ENCODE measurements at regions not wholly inside any gene's neighbourhood (a gene's known extent, or its start where the extent isn't known, plus 50 kb on each side); places are given as distances from the start of the nearest gene placed in this dataset.
"Not testable (repeated sequence)": the region's sequence is repeated elsewhere in the genome, so short reads cannot be mapped to it uniquely, and the experiment has no call there.

- no peak overlapping the region for H2BK20ac ChIP-seq (ENCODE audit: low read depth, low read length, poor library complexity, severe bottlenecking)
- WGBS (ENCODE audit: extremely low coverage, insufficient read length, low lambda C conversion rate), result no CpG with 5 or more reads among the region's 4 CpGs
- no peaks in the 10 kb centered on the region for H3K23me2 ChIP-seq (ENCODE audit: insufficient read length, low read depth, low read length, poor library complexity, severe bottlenecking)
- H2BK12ac ChIP-seq (ENCODE audit: insufficient read length, low read depth, low read length), result no peak overlapping the region
- no peaks in the 10 kb centered on the region for H3K9me3 ChIP-seq (ENCODE audit: control insufficient read depth, low read depth, low read length)
- TF ChIP-seq CTCF (conservative IDR thresholded peaks at IDR 0.05), result no peak
- no peak overlapping the region for H2BK5ac ChIP-seq (ENCODE audit: insufficient read length, low read length)
- no peak overlapping the region for H3K56ac ChIP-seq (ENCODE audit: insufficient read length, low read depth, low read length)
- H3K18ac ChIP-seq (ENCODE audit: insufficient read length, low read depth, low read length), result no peak overlapping the region
- no peak overlapping the region for H3K27ac ChIP-seq (ENCODE audit: insufficient read length, low read depth, low read length)
- no peak overlapping the region for H4K8ac ChIP-seq (replicated peaks; ENCODE audit: insufficient read length, low read depth, low read length)
- no peak overlapping the region for H2AK5ac ChIP-seq (ENCODE audit: insufficient read length, low read length)
- no peaks in the 10 kb centered on the region for H3K27me3 ChIP-seq (ENCODE audit: insufficient read depth, low read length)
- peaks cover 2 to 14% (median 5%) of the 10 kb centered on the region in 3 experiments; a peak in 3 of 7 replicates for H3K36me3 Mint-ChIP-seq (ENCODE audit: insufficient read depth in 1 of 3, low read depth in 3 of 3)
- no peak overlapping the region for H3T11ph ChIP-seq (ENCODE audit: low read length)
- no peak overlapping the region for H4K91ac ChIP-seq (ENCODE audit: insufficient read length, low read depth, low read length)
- H3K23ac ChIP-seq (ENCODE audit: insufficient read length, low read depth, low read length), result no peak overlapping the region
- H3K14ac ChIP-seq (ENCODE audit: insufficient read depth, low read length), result no peak overlapping the region
- no peak overlapping the region for H3K4me2 ChIP-seq (ENCODE audit: insufficient read depth, insufficient read length, low read length)
- H4K5ac ChIP-seq (ENCODE audit: insufficient read length, low read depth, low read length), result no peak overlapping the region
- no peaks in the 10 kb centered on the region for H4K20me1 ChIP-seq (ENCODE audit: control insufficient read depth, insufficient read depth, insufficient read length)
- H3K79me2 ChIP-seq (ENCODE audit: insufficient read depth, low read length), result no peaks in the 10 kb centered on the region
- H2BK15ac ChIP-seq (ENCODE audit: low read depth, low read length), result no peak overlapping the region
- H2AFZ ChIP-seq (ENCODE audit: low read length), result no peak overlapping the region
- no peak overlapping the region for H3K27ac Mint-ChIP-seq
- H3K27me3 Mint-ChIP-seq (ENCODE audit: low read depth), result no peaks in the 10 kb centered on the region
- H3K4ac ChIP-seq (ENCODE audit: low read depth, low read length), result no peak overlapping the region
- no peaks in the 10 kb centered on the region for H3K4me1 Mint-ChIP-seq
- H3K4me1 ChIP-seq (ENCODE audit: insufficient read depth, low read length), result no peaks in the 10 kb centered on the region
- no peak for DNase-seq
- H3K79me1 ChIP-seq (ENCODE audit: insufficient read depth, low read depth, low read length, poor library complexity, severe bottlenecking), result no peaks in the 10 kb centered on the region
- peaks cover 11 to 13% of the 10 kb centered on the region in 2 experiments; a peak in 4 of 5 replicates for H3K9me3 Mint-ChIP-seq
- no peak overlapping the region for H2BK120ac ChIP-seq (ENCODE audit: low read depth, low read length, poor library complexity, severe bottlenecking)
- H3K4me3 Mint-ChIP-seq, result no peak overlapping the region
- H3K9ac ChIP-seq (ENCODE audit: extremely low read depth, insufficient read length, low read length), result no peak overlapping the region
Observed at GRCh38 chr4:165814256-165815020, 58.6 kb upstream of the TLL1 start.

- not testable (repeated sequence) for H3K9ac ChIP-seq (ENCODE audit: extremely low read depth, insufficient read length, low read length); H3K18ac ChIP-seq (ENCODE audit: insufficient read length, low read depth, low read length); H3K4me1 Mint-ChIP-seq; H3K27ac Mint-ChIP-seq; H3K4me2 ChIP-seq (ENCODE audit: insufficient read depth, insufficient read length, low read length); H4K5ac ChIP-seq (ENCODE audit: insufficient read length, low read depth, low read length); H2BK12ac ChIP-seq (ENCODE audit: insufficient read length, low read depth, low read length); H4K91ac ChIP-seq (ENCODE audit: insufficient read length, low read depth, low read length); H2AK5ac ChIP-seq (ENCODE audit: insufficient read length, low read length); H3K27ac ChIP-seq (ENCODE audit: insufficient read length, low read depth, low read length); H3T11ph ChIP-seq (ENCODE audit: low read length); H3K14ac ChIP-seq (ENCODE audit: insufficient read depth, low read length); H4K8ac ChIP-seq (replicated peaks; ENCODE audit: insufficient read length, low read depth, low read length); H3K4ac ChIP-seq (ENCODE audit: low read depth, low read length); H2BK15ac ChIP-seq (ENCODE audit: low read depth, low read length); H3K27me3 Mint-ChIP-seq (ENCODE audit: low read depth); H2BK20ac ChIP-seq (ENCODE audit: low read depth, low read length, poor library complexity, severe bottlenecking); H3K4me1 ChIP-seq (ENCODE audit: insufficient read depth, low read length); H2AFZ ChIP-seq (ENCODE audit: low read length); H2BK120ac ChIP-seq (ENCODE audit: low read depth, low read length, poor library complexity, severe bottlenecking); H4K20me1 ChIP-seq (ENCODE audit: control insufficient read depth, insufficient read depth, insufficient read length); H3K4me3 Mint-ChIP-seq; H3K23ac ChIP-seq (ENCODE audit: insufficient read length, low read depth, low read length); H3K79me2 ChIP-seq (ENCODE audit: insufficient read depth, low read length); H2BK5ac ChIP-seq (ENCODE audit: insufficient read length, low read length); DNase-seq; H3K56ac ChIP-seq (ENCODE audit: insufficient read length, low read depth, low read length); H3K79me1 ChIP-seq (ENCODE audit: insufficient read depth, low read depth, low read length, poor library complexity, severe bottlenecking); H3K23me2 ChIP-seq (ENCODE audit: insufficient read length, low read depth, low read length, poor library complexity, severe bottlenecking); H3K27me3 ChIP-seq (ENCODE audit: insufficient read depth, low read length); H3K9me3 ChIP-seq (ENCODE audit: control insufficient read depth, low read depth, low read length)
- peaks cover 4 to 14% (median 5%) of the 10 kb centered on the region in 3 experiments; a peak in 4 of 7 replicates for H3K36me3 Mint-ChIP-seq (ENCODE audit: insufficient read depth in 1 of 3, low read depth in 3 of 3)
- no CpG with 5 or more reads among the region's 6 CpGs for WGBS (ENCODE audit: extremely low coverage, insufficient read length, low lambda C conversion rate)
- H3K9me3 Mint-ChIP-seq, result peaks cover 12 to 13% of the 10 kb centered on the region in 2 experiments
Observed at GRCh38 chr4:165819126-165819525, 53.9 kb upstream of the TLL1 start.

Data from H9 (cell line).